Astrocyte of the spinal cord (primary cell): ENCODE measurements at regions not wholly inside any gene's neighbourhood (a gene's known extent, or its start where the extent isn't known, plus 50 kb on each side); places are given as distances from the start of the nearest gene placed in this dataset.

Experiments
- DNase-seq: peaks from one replicate; pipeline ENCODE4 v3.0.0; 2011; ENCODE audit warnings: low read depth, low spot score
- H3K4me3 ChIP-seq: 2 replicates; pipeline ENCODE4 v1.5.1; 2011; ENCODE audit warnings: low read depth, mild to moderate bottlenecking, low read length, moderate library complexity
- CTCF ChIP-seq: IDR thresholded peaks from 2 replicates; pipeline ENCODE4 v1.5.1; 2012; ENCODE audit warnings: low read depth, mild to moderate bottlenecking, low read length, inconsistent platforms
- in situ Hi-C: cut with HindIII; loops from 2 replicates; pipeline ENCODE4 v1.10.0; 2017; ENCODE audit warnings: low sequenced_read_pairs

GRCh38 chr6:40815731-40816130 lies 223.3 kb downstream of the UNC5CL start:
- H3K4me3 ChIP-seq, result no peak overlapping the region
- in situ Hi-C loops, result no loop called here
- DNase-seq, result no peak
- no peak for TF ChIP-seq CTCF

GRCh38 chr6:40810171-40810570 lies 223.0 kb upstream of the LRFN2 start:
- no peak for DNase-seq
- H3K4me3 ChIP-seq, result no peak overlapping the region
- TF ChIP-seq CTCF, result no peak
- in situ Hi-C loops, result no loop called here

DNA sequence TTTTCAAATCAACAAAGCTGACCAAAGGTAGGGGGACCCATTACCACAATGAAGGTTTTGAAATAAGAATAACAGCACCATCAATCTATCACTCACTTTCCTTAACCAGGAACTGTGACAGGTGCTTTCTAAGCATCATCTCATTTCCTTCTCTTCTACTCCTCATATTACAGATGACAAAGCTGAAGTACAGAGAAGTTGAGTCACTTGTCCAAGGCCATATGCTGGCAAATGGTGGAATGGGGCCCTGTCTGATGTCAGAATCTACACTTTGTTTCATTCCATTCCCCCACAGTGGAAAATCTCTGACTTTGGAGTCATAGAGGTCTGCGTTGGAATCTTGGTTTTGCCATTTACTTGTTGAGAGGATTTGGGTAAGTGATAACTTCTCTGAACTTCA lies 222.5 kb upstream of the LRFN2 start:
- no peak for TF ChIP-seq CTCF
- in situ Hi-C loops, result no loop called here
- no peak overlapping the region for H3K4me3 ChIP-seq

GRCh38 chr6:40807484-40807883 lies 220.3 kb upstream of the LRFN2 start:
- in situ Hi-C loops, result no loop called here
- no peak overlapping the region for H3K4me3 ChIP-seq
- no peak for TF ChIP-seq CTCF
- no peak for DNase-seq

More for the DNA sequence above, 222.5 kb upstream of the LRFN2 start:
- DNase-seq, result no peak

- no peak for TF ChIP-seq CTCF
Measured at GRCh38 chr6:40806256-40806864, 219.2 kb upstream of the LRFN2 start.

DNA sequence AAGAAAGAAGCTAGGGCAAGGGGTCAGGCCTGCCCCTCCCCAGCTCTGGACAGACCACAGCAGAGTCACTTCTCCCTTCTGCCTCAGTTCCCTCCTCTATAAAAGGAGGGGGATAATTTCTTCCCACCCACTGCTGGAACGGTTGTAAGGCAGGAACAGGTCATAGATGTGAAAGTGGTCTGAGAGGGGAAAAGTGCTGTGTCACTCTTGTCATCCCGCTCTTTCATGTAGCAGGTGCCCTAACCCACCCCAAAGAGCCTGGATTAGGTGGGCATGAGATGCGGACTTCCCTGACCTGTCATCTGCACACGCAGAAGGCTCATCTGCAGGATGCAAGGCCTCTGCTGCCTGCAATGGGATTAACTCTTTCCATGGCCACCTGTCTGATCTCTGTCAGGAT lies 218.2 kb upstream of the LRFN2 start:
- in situ Hi-C loops, result no loop called here
- no peak for DNase-seq
- no peak overlapping the region for H3K4me3 ChIP-seq
- TF ChIP-seq CTCF, result no peak

More at GRCh38 chr6:40806256-40806864, 219.2 kb upstream of the LRFN2 start:
- in situ Hi-C loops, result no loop called here
- no peak for DNase-seq
- no peak overlapping the region for H3K4me3 ChIP-seq
